B cell (primary cell): ENCODE measurements at regions not wholly inside any gene's neighbourhood (a gene's known extent, or its start where the extent isn't known, plus 50 kb on each side); places are given as distances from the start of the nearest gene placed in this dataset.

Experiments used
- ATAC-seq: fragments of 200-7000 bp; cut with Tn5 transposase; one replicate; pipeline ENCODE4 v1.10.0; 2021; ENCODE audit warnings: low read depth, mild to moderate bottlenecking, moderate number of reproducible peaks, moderate library complexity
- CTCF ChIA-PET: fragments of 350-600 bp; sonication (Branson Sonifier 250); formaldehyde crosslinking; loops from one replicate; lab custom pipeline; 2021; ENCODE audit warnings: antibody characterized with exemption, inconsistent platforms; lab: Charles Lee
- POLR2A ChIA-PET: fragments of 350-600 bp; sonication (Branson Sonifier 250); formaldehyde crosslinking; loops from one replicate; lab custom pipeline; 2021; ENCODE audit warnings: antibody characterized with exemption; lab: Charles Lee
- DNase-seq: peaks from one replicate; pipeline ENCODE4 v3.0.0; 2013
- H2AFZ ChIP-seq: 2 replicates; pipeline ENCODE4 v1.6.1; 2012; ENCODE audit warnings: mild to moderate bottlenecking, low read depth, low read length; ENCODE audit not compliant: insufficient read depth, poor library complexity, severe bottlenecking
- H3K27ac ChIP-seq, 2 donors: 1 replicate in 1 of 2; 2 replicates in 1 of 2; pipeline ENCODE4 v1.5.1; 2012 to 2013; ENCODE audit warnings: low read length in 2 of 2, mild to moderate bottlenecking in 2 of 2, moderate library complexity in 1 of 2
- H3K27me3 ChIP-seq, 4 experiments: fragments of 200-600 bp in 1 of 4; sonication (generic) in 1 of 4; replicated peaks in 1 of 4; 1 replicate in 2 of 4; 2 replicates in 2 of 4; pipeline versions ENCODE4 v1.6.1 to v1.7.0; 2013 to 2016; ENCODE audit warnings: low read length in 3 of 4, mild to moderate bottlenecking in 2 of 4, mixed read lengths in 1 of 4, moderate library complexity in 1 of 4; ENCODE audit not compliant: insufficient read depth in 4 of 4, control insufficient read depth in 3 of 4; ENCODE audit errors: control extremely low read depth in 1 of 4
- H3K36me3 ChIP-seq, 2 experiments: replicated peaks in 1 of 2; 1 replicate in 1 of 2; 2 replicates in 1 of 2; pipeline versions ENCODE4 v1.6.1 to v1.7.1; 2013; ENCODE audit warnings: low read length in 1 of 2; ENCODE audit not compliant: insufficient read depth in 2 of 2, control insufficient read depth in 1 of 2; ENCODE audit errors: control extremely low read depth in 1 of 2, extremely low read depth in 1 of 2
- H3K4me1 ChIP-seq, 2 donors: fragments of 200-600 bp in 1 of 2; sonication (generic) in 1 of 2; 1 replicate in 1 of 2; 2 replicates in 1 of 2; pipeline versions ENCODE4 v1.5.1 to v1.6.1; 2013 to 2017; ENCODE audit warnings: low read length in 2 of 2; ENCODE audit not compliant: control insufficient read depth in 2 of 2, insufficient read depth in 2 of 2
- H3K4me2 ChIP-seq: replicated peaks from 2 replicates; pipeline ENCODE3; 2012; ENCODE audit warnings: mild to moderate bottlenecking, low read depth, low read length; ENCODE audit not compliant: poor library complexity, severe bottlenecking
- H3K4me3 ChIP-seq, 5 experiments: fragments of 200-600 bp in 1 of 5; sonication (generic) in 1 of 5; 1 replicate in 3 of 5; 2 replicates in 2 of 5; pipeline versions ENCODE4 v1.5.1 to v1.7.0; 2011 to 2016; ENCODE audit warnings: low read length in 4 of 5, mild to moderate bottlenecking in 4 of 5, low read depth in 2 of 5, control low read depth in 1 of 5, moderate library complexity in 1 of 5; ENCODE audit not compliant: insufficient read depth in 1 of 5; ENCODE audit errors: control extremely low read depth in 1 of 5, extremely low read depth in 1 of 5
- H3K79me2 ChIP-seq: fragments of 200-600 bp; sonication (generic); one replicate; pipeline ENCODE4 v1.6.0; 2016; ENCODE audit warnings: low read length; ENCODE audit not compliant: control insufficient read depth, insufficient read depth
- H3K9ac ChIP-seq: fragments of 200-600 bp; sonication (generic); 2 replicates; pipeline ENCODE4 v1.6.1; 2017; ENCODE audit warnings: mild to moderate bottlenecking, low read length, moderate library complexity
- H3K9me3 ChIP-seq, 3 donors: one replicate each; pipeline versions ENCODE4 v1.6.1 to v1.7.1; 2013; ENCODE audit warnings: low read length in 2 of 3; ENCODE audit not compliant: control insufficient read depth in 2 of 3, insufficient read depth in 1 of 3; ENCODE audit errors: control extremely low read depth in 1 of 3
- H4K20me1 ChIP-seq: 2 replicates; pipeline ENCODE4 v1.6.0; 2012; ENCODE audit warnings: mild to moderate bottlenecking, low read length; ENCODE audit not compliant: insufficient read depth, control insufficient read depth, poor library complexity, severe bottlenecking
- H3K27ac Mint-ChIP-seq: one replicate; pipeline ENCODE4 v1.8.0; 2021; ENCODE audit warnings: mixed read lengths
- H3K27me3 Mint-ChIP-seq: one replicate; pipeline ENCODE4 v1.8.0; 2021; ENCODE audit warnings: mixed read lengths
- H3K4me1 Mint-ChIP-seq: one replicate; pipeline ENCODE4 v1.8.0; 2021; ENCODE audit warnings: mixed read lengths
- H3K4me3 Mint-ChIP-seq: one replicate; pipeline ENCODE4 v1.8.0; 2021; ENCODE audit warnings: mixed read lengths
- H3K9me3 Mint-ChIP-seq: one replicate; pipeline ENCODE4 v1.8.0; 2022; ENCODE audit warnings: mixed read lengths; ENCODE audit not compliant: insufficient read depth
- EZH2 ChIP-seq: IDR thresholded peaks from 2 replicates; pipeline ENCODE4 v1.6.1; 2012; ENCODE audit warnings: borderline replicate concordance, low read depth, mild to moderate bottlenecking, moderate library complexity, low read length; ENCODE audit not compliant: insufficient read depth, poor library complexity, severe bottlenecking
- WGBS: methylation state at CpG from one replicate; pipeline ENCODE4 v1.1.5; 2013; ENCODE audit warnings: missing lambda C conversion rate; ENCODE audit not compliant: insufficient coverage; 5-methylcytosine and 5-hydroxymethylcytosine counted together
- intact Hi-C: fragments of 100-400 bp; cut with micrococcal nuclease; formaldehyde crosslinking; loops from one replicate; pipeline ENCODE4 v1.10.0; 2022
- TF ChIP-seq, protein P1 (sequence below): fragments of 200-600 bp; IDR thresholded peaks from one replicate; pipeline ENCODE4 v1.8.0; 2022; ENCODE audit warnings: antibody characterized with exemption, mild to moderate bottlenecking

DNA sequence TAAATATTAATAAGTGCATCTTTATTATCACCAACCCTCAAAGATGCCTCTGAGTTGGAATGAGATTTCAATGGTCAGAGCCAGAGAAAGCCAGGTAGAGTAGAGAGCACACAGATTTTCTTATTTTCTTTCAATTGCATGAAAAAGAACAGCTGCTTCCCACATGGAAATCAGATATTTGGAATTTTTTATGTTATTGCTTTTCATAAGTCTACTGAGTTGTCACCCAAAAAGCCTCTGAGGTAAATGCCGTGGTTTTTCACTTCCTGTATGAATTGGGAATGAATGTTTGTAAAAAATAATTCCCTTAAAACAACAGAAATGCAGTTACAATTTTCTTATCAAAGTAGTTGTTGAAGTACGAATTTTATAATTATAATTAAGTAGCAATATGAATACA, 563.1 kb downstream of the RFPL4B start:
- H3K79me2 ChIP-seq = no peaks in the 10 kb centered on the region
- no peak for TF ChIP-seq EZH2
- TF ChIP-seq, protein P1, sequence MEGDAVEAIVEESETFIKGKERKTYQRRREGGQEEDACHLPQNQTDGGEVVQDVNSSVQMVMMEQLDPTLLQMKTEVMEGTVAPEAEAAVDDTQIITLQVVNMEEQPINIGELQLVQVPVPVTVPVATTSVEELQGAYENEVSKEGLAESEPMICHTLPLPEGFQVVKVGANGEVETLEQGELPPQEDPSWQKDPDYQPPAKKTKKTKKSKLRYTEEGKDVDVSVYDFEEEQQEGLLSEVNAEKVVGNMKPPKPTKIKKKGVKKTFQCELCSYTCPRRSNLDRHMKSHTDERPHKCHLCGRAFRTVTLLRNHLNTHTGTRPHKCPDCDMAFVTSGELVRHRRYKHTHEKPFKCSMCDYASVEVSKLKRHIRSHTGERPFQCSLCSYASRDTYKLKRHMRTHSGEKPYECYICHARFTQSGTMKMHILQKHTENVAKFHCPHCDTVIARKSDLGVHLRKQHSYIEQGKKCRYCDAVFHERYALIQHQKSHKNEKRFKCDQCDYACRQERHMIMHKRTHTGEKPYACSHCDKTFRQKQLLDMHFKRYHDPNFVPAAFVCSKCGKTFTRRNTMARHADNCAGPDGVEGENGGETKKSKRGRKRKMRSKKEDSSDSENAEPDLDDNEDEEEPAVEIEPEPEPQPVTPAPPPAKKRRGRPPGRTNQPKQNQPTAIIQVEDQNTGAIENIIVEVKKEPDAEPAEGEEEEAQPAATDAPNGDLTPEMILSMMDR = no peak
- no peaks in the 10 kb centered on the region for H3K36me3 ChIP-seq
- CTCF ChIA-PET = no interaction called here
- H3K9me3 ChIP-seq = no peaks in the 10 kb centered on the region
- H3K27me3 Mint-ChIP-seq = peaks cover 4% of the 10 kb centered on the region
- WGBS = no CpG with 5 or more reads among the region's 2 CpGs
- no peak overlapping the region for H3K4me2 ChIP-seq
- H3K9ac ChIP-seq = no peak overlapping the region
- no peak overlapping the region for H3K4me3 ChIP-seq
- no peaks in the 10 kb centered on the region for H3K9me3 Mint-ChIP-seq
- H3K4me1 ChIP-seq = no peaks in the 10 kb centered on the region
- no peak overlapping the region for H3K27ac Mint-ChIP-seq
- H2AFZ ChIP-seq = no peak overlapping the region
- no peaks in the 10 kb centered on the region for H3K27me3 ChIP-seq
- H4K20me1 ChIP-seq = no peaks in the 10 kb centered on the region
- intact Hi-C loops = no loop called here
- H3K4me3 Mint-ChIP-seq = no peak overlapping the region
- no peak overlapping the region for H3K27ac ChIP-seq
- no peaks in the 10 kb centered on the region for H3K4me1 Mint-ChIP-seq
- POLR2A ChIA-PET = no interaction called here
- DNase-seq (no peak), ATAC-seq (no peak)

DNA sequence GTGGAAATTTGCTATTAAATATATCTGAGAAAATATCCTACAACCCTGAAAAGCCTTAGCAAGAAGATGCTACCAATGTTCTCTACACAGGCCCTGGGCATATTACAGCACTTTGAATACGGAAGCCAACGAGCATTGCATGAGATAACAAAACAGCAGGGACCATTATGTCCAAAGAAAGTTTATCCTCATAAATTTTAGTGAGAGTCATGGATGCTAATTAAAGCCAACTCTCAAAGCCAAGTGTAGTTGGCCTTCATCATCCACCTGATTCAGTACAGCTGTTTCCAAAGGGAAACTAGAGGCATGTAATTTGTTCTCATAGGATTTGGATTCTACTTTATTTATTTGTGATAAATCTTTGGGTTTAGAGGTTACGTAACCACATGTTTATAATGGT, 564.8 kb downstream of the RFPL4B start:
- Mint-ChIP-seq H3K9me3 (no peaks in the 10 kb centered on the region), H3K27ac (no peak overlapping the region), H3K27me3 (peaks cover 4% of the 10 kb centered on the region), H3K4me3 (no peak overlapping the region), H3K4me1 (no peaks in the 10 kb centered on the region)
- Histone ChIP-seq H3K79me2 (no peaks in the 10 kb centered on the region), H3K4me1 (no peaks in the 10 kb centered on the region), H3K9me3 (no peaks in the 10 kb centered on the region), H3K27ac (no peak overlapping the region), H3K9ac (no peak overlapping the region), H3K27me3 (no peaks in the 10 kb centered on the region), H3K4me3 (no peak overlapping the region), H3K4me2 (no peak overlapping the region), H2AFZ (no peak overlapping the region), H3K36me3 (no peaks in the 10 kb centered on the region), H4K20me1 (no peaks in the 10 kb centered on the region)
- ChIA-PET CTCF (no interaction called here), POLR2A (no interaction called here)
- no peak for DNase-seq
- no CpG with 5 or more reads among the region's 3 CpGs for WGBS
- ATAC-seq = no peak
- intact Hi-C loops = no loop called here
- TF ChIP-seq, protein P1 = no peak
- TF ChIP-seq EZH2 = no peak
